ENCODE measurements at regions not wholly inside any gene's neighbourhood (a gene's known extent, or its start where the extent isn't known, plus 50 kb on each side); places are given as distances from the start of the nearest gene placed in this dataset.

GRCh38 chr13:39282400-39282972 lies 244.2 kb downstream of the NHLRC3 start:
- TF ChIP-seq POLR2AphosphoS5 (IDR thresholded peaks at IDR 0.05; ENCODE audit: low read depth, low read length) (no peak), CTCF (IDR thresholded peaks at IDR 0.05) (no peak), SIN3A (IDR thresholded peaks at IDR 0.05; ENCODE audit: borderline replicate concordance, insufficient read depth, low read depth, low read length) (no peak), REST (IDR thresholded peaks at IDR 0.05; ENCODE audit: insufficient read depth in 1 of 2, low read depth in 2 of 2, low read length in 1 of 2) (no peak), TCF7L2 (IDR thresholded peaks at IDR 0.05; ENCODE audit: low read depth, low read length) (no peak)
